NCI-H345 (cell line): ENCODE measurements at regions not wholly inside any gene's neighbourhood (a gene's known extent, or its start where the extent isn't known, plus 50 kb on each side); places are given as distances from the start of the nearest gene placed in this dataset.
A peak's percentile ranks its signal among the peaks of the same experiment; 100 is the strongest.

Experiments used
- DNase-seq: peaks from one replicate; lab custom pipeline; 2025; lab: John Stamatoyannopoulos, UW

- DNase-seq, result no peak
These were observed 107.5 kb upstream of the JUN start for GRCh38 chr1:58891347-58891746.

- peak; percentile 77 for DNase-seq
These were observed 109.5 kb upstream of the JUN start for GRCh38 chr1:58893257-58893869.

GRCh38 chr1:58895082-58895481 lies 111.2 kb upstream of the JUN start:
- DNase-seq, result no peak

GRCh38 chr1:58895559-58896145 lies 111.8 kb upstream of the JUN start:
- DNase-seq, result no peak

- peak; percentile 65 for DNase-seq
These were observed 112.7 kb upstream of the JUN start for GRCh38 chr1:58896246-58897183.

GRCh38 chr1:58898739-58899586 lies 115.1 kb upstream of the JUN start:
- no peak for DNase-seq

GRCh38 chr1:58899587-58900271 lies 115.9 kb upstream of the JUN start:
- no peak for DNase-seq

- DNase-seq, result no peak
These were observed 116.5 kb upstream of the JUN start for GRCh38 chr1:58900396-58900795.

- no peak for DNase-seq
These were observed 117.2 kb upstream of the JUN start for GRCh38 chr1:58901008-58901407.

- no peak for DNase-seq
These were observed 119.1 kb upstream of the JUN start for GRCh38 chr1:58902830-58903513.

GRCh38 chr1:58903514-58904298 lies 119.9 kb upstream of the JUN start:
- DNase-seq, result peak; percentile 80

- no peak for DNase-seq
These were observed 120.7 kb upstream of the JUN start for GRCh38 chr1:58904299-58905125.

- no peak for DNase-seq
These were observed 121.3 kb upstream of the JUN start for GRCh38 chr1:58905126-58905490.

- peak; percentile 19 for DNase-seq
These were observed 121.9 kb upstream of the JUN start for GRCh38 chr1:58905628-58906221.

GRCh38 chr1:58907398-58907797 lies 123.6 kb upstream of the JUN start:
- no peak for DNase-seq

- no peak for DNase-seq
These were observed 125.0 kb upstream of the JUN start for GRCh38 chr1:58908561-58909560.

GRCh38 chr1:58909914-58910681 lies 126.3 kb upstream of the JUN start:
- no peak for DNase-seq
